ENCODE measurements at regions not wholly inside any gene's neighbourhood (a gene's known extent, or its start where the extent isn't known, plus 50 kb on each side); places are given as distances from the start of the nearest gene placed in this dataset.

- no peak for TF ChIP-seq CTCF (IDR thresholded peaks at IDR 0.05)
Measured at GRCh38 chrY:19502169-19503091, 242.1 kb downstream of the KDM5D start.

DNA sequence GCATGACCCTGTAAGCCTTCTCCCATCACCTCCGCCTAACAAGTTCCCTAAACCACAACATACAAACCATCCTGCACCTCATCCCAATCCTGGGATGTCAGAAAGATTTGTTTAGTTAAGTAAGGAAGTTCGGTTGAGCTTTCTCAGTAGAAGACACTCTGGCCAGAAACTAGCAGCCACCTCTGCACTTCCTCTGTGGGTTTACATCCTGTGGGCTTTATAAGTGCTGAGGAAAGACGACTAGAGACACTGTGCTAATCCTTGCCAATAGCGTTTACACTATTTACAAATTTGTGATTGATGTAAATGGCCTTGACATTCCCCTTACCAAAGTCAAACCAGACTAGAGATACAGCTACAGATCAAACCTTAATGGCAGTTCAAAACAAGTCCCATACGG lies 246.0 kb downstream of the KDM5D start:
- no peak for TF ChIP-seq CTCF (IDR thresholded peaks at IDR 0.05)

- TF ChIP-seq CTCF (IDR thresholded peaks at IDR 0.05), result no peak
Measured at GRCh38 chrY:19487494-19487893, 257.0 kb downstream of the KDM5D start.

DNA sequence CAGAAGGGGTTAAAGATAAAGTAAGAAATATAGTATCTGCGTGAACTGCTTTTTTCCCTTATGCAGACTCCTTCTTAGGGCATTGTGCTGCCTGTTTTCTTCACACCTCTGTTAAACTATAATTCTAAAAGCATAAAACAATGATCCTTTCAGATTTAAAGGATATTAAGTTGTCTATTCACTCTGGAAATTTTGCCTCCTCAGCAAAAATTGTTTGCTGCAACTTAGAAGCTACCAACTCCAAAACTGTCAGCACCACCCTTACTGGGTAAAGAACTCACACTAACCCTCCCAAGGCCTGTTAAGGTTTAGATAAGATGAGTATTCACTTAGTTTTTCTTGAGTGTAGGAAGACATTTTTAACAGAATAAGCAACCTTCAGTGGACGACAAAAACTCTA lies 259.5 kb downstream of the KDM5D start:
- TF ChIP-seq CTCF (IDR thresholded peaks at IDR 0.05), result no peak

DNA sequence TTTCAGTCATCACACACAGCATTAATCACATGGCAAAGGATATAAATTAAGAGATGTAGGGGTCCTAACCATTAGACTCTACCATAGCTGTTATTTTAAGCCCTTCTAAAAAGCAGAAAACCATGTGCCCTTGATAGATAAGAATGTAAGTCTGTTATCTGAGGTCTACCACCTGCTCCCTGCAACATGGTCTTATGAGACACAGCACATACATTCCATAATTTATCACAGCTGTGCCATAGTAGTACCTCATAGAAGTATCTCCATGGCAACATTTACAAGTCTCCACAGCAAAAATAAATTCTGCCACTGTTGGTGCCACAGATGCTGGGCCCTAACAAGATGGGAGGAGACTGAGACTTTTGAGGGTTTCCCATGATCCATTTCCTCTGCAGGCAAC lies 265.4 kb downstream of the KDM5D start:
- TF ChIP-seq CTCF (IDR thresholded peaks at IDR 0.05), result no peak

- TF ChIP-seq CTCF (IDR thresholded peaks at IDR 0.05), result no peak
Measured at GRCh38 chrY:19477959-19478358, 266.6 kb downstream of the KDM5D start.

DNA sequence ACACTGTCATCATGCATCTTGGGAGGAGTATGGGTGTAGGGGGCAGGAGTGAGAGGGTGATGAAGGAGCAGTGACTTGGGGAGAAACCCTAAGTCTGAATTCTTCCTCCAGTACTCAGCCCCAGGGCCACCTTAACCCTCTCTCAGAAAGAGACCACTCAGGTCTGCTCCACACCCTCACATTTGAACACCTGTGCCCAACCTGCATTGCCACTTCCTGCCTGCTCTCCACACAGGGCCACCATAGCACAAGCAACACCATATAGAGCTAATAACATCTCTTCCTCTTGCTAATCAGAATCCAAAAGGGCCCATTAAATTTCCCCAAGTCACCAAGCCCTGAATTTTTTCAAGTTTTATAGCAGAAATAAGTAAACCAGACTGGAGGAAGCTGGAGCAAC lies 278.7 kb downstream of the KDM5D start:
- no peak for TF ChIP-seq CTCF (IDR thresholded peaks at IDR 0.05)
